HEK293T (cell line): ENCODE measurements at regions not wholly inside any gene's neighbourhood (a gene's known extent, or its start where the extent isn't known, plus 50 kb on each side); places are given as distances from the start of the nearest gene placed in this dataset.

Experiments used
- CTCF ChIA-PET: fragments of 350-600 bp; formaldehyde crosslinking; extraction: SDS; loops from one replicate; lab custom pipeline; 2021; ENCODE audit warnings: antibody characterized with exemption, inconsistent platforms; lab: Yijun Ruan, JAX
- POLR2A ChIA-PET: fragments of 350-600 bp; formaldehyde crosslinking; extraction: SDS; loops from one replicate; lab custom pipeline; 2020; ENCODE audit warnings: antibody characterized with exemption, inconsistent platforms; lab: Yijun Ruan, JAX
- DNase-seq: peaks from one replicate; pipeline ENCODE4 v3.0.0; 2012; ENCODE audit warnings: mixed read lengths; ENCODE audit errors: extremely low spot score
- ARNT ChIP-seq: fragments of 450-650 bp; IDR thresholded peaks from 2 replicates; pipeline ENCODE4 v1.6.1; 2017; ENCODE audit warnings: mild to moderate bottlenecking
- BHLHE40 ChIP-seq: fragments of 450-650 bp; IDR thresholded peaks from 2 replicates; pipeline ENCODE4 v1.6.1; 2016; ENCODE audit warnings: mild to moderate bottlenecking, moderate library complexity, borderline replicate concordance
- CTBP1 ChIP-seq: fragments of 450-650 bp; IDR thresholded peaks from 2 replicates; pipeline ENCODE4 v1.6.1; 2016; ENCODE audit warnings: borderline replicate concordance
- ELF4 ChIP-seq: fragments of 450-650 bp; IDR thresholded peaks from 2 replicates; pipeline ENCODE4 v1.6.1; 2017; ENCODE audit warnings: antibody characterized with exemption
- FOXA1 ChIP-seq: fragments of 450-650 bp; IDR thresholded peaks from 2 replicates; pipeline ENCODE4 v1.6.1; 2016; ENCODE audit warnings: mild to moderate bottlenecking
- FOXK2 ChIP-seq: fragments of 450-650 bp; IDR thresholded peaks from 2 replicates; pipeline ENCODE4 v1.6.1; 2016; ENCODE audit warnings: mild to moderate bottlenecking
- FOXM1 ChIP-seq: fragments of 450-650 bp; IDR thresholded peaks from 2 replicates; pipeline ENCODE4 v1.6.1; 2017; ENCODE audit warnings: mild to moderate bottlenecking, borderline replicate concordance
- HDGF ChIP-seq: fragments of 450-650 bp; IDR thresholded peaks from 2 replicates; pipeline ENCODE4 v1.6.1; 2017; ENCODE audit warnings: antibody characterized with exemption, borderline replicate concordance
- L3MBTL2 ChIP-seq: fragments of 450-650 bp; conservative IDR thresholded peaks from 2 replicates; pipeline ENCODE4 v1.6.1; 2016; ENCODE audit warnings: mild to moderate bottlenecking
- LEF1 ChIP-seq: fragments of 450-650 bp; IDR thresholded peaks from 2 replicates; pipeline ENCODE4 v1.6.1; 2017; ENCODE audit warnings: mild to moderate bottlenecking, borderline replicate concordance
- NFRKB ChIP-seq: fragments of 450-650 bp; IDR thresholded peaks from 2 replicates; pipeline ENCODE4 v1.6.1; 2016; ENCODE audit warnings: mild to moderate bottlenecking, moderate library complexity
- SP1 ChIP-seq: fragments of 450-650 bp; IDR thresholded peaks from 2 replicates; pipeline ENCODE4 v1.6.1; 2017
- SUZ12 ChIP-seq: fragments of 450-650 bp; IDR thresholded peaks from 2 replicates; pipeline ENCODE4 v1.6.1; 2016; ENCODE audit warnings: mild to moderate bottlenecking
- TARDBP ChIP-seq: fragments of 450-650 bp; IDR thresholded peaks from 2 replicates; pipeline ENCODE4 v1.6.1; 2016
- ZNF384 ChIP-seq: fragments of 450-650 bp; IDR thresholded peaks from 2 replicates; pipeline ENCODE4 v1.6.1; 2016
- TF ChIP-seq, protein P1 (sequence below): fragments of 450-650 bp; IDR thresholded peaks from 2 replicates; pipeline ENCODE4 v1.6.1; 2016

DNA sequence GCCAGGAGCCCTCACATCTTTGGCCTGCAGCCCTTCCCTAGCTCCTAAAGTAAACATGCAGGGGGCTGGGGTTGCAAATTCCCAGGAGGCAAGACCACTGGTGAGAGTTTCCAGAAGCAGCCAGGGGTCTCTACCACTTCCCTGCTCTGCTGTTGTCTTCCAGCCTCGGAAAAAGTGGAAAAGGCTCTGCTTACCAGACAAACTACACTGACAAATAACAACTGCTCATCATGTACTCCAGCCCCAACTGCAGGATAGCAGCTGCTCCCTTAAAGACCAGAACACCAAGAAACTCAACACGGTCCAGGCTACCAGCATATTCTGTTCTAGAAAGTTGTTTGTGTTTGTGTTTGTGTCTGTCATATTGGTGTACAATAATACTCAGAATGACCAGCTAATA, 187.5 kb upstream of the MARCKS start:
- ChIA-PET CTCF (no interaction called here), POLR2A (interaction anchor here (1.1 kb wide), 1 partner anchor 9 kb away, joined by 3 read pairs; no protein-coding TSS in a partner anchor)
- DNase-seq: no peak
- no peak for TF ChIP-seq TARDBP
- TF ChIP-seq SP1: no peak
- TF ChIP-seq FOXM1: no peak
- TF ChIP-seq CTBP1: no peak
- no peak for TF ChIP-seq ARNT
- no peak for TF ChIP-seq L3MBTL2
- TF ChIP-seq, protein P1, sequence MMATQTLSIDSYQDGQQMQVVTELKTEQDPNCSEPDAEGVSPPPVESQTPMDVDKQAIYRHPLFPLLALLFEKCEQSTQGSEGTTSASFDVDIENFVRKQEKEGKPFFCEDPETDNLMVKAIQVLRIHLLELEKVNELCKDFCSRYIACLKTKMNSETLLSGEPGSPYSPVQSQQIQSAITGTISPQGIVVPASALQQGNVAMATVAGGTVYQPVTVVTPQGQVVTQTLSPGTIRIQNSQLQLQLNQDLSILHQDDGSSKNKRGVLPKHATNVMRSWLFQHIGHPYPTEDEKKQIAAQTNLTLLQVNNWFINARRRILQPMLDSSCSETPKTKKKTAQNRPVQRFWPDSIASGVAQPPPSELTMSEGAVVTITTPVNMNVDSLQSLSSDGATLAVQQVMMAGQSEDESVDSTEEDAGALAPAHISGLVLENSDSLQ: no peak
- TF ChIP-seq ELF4: no peak
- no peak for TF ChIP-seq ZNF384
- no peak for TF ChIP-seq BHLHE40
- no peak for TF ChIP-seq HDGF
- no peak for TF ChIP-seq SUZ12
- TF ChIP-seq FOXA1: no peak
- no peak for TF ChIP-seq FOXK2

DNA sequence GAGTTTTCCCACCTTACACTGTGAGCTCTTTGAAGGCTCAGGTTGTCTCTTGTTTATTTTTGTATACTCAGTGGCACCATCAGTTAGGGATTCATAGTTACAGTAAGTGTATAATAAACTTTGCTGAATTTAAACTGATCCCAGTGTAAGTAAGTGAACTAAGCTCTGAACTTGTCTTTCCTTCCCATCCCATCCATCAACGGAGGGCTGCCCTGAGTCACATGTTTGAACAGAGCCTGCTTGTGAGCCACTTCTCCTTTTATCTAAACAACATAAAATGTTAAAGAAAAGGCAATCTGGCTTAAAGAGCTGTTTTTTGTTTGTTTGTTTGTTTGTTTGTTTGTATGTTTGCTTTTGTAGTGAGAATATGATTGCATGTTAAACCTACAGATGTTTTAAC, 185.7 kb upstream of the MARCKS start:
- ChIA-PET CTCF (interaction anchor here (0.8 to 1.5 kb wide), 3 partner anchors 13 to 208 kb away, joined by 3 to 4 read pairs (median 3); no protein-coding TSS in a partner anchor), POLR2A (no interaction called here)
- no peak for TF ChIP-seq HDGF
- no peak for TF ChIP-seq FOXM1
- no peak for TF ChIP-seq LEF1
- TF ChIP-seq ELF4: no peak
- no peak for TF ChIP-seq ZNF384
- no peak for TF ChIP-seq SUZ12
- no peak for TF ChIP-seq TARDBP
- TF ChIP-seq FOXA1: no peak
- TF ChIP-seq NFRKB: no peak
- TF ChIP-seq ARNT: no peak

GRCh38 chr6:113672491-113673149, 184.5 kb upstream of the MARCKS start:
- DNase-seq: no peak
- no peak for TF ChIP-seq L3MBTL2
- TF ChIP-seq TARDBP: no peak
- TF ChIP-seq LEF1: no peak
- TF ChIP-seq BHLHE40: no peak
- TF ChIP-seq FOXK2: no peak
- TF ChIP-seq ARNT: no peak
- no peak for TF ChIP-seq NFRKB
- TF ChIP-seq SP1: no peak
- TF ChIP-seq, protein P1: no peak
- TF ChIP-seq ELF4: no peak
- no peak for TF ChIP-seq FOXM1
- TF ChIP-seq SUZ12: no peak
- POLR2A ChIA-PET: interaction anchor here (0.5 kb wide), 1 partner anchor 167 kb away, joined by 3 read pairs; no protein-coding TSS in a partner anchor
- CTCF ChIA-PET: interaction anchor here (1.5 kb wide), 1 partner anchor 207 kb away, joined by 4 read pairs; no protein-coding TSS in a partner anchor

More for the DNA sequence above, 185.7 kb upstream of the MARCKS start:
- DNase-seq: no peak

GRCh38 chr6:113674075-113674474, 183.1 kb upstream of the MARCKS start:
- CTCF ChIA-PET: no interaction called here
- TF ChIP-seq NFRKB: no peak
- TF ChIP-seq CTBP1: no peak
- no peak for TF ChIP-seq FOXM1
- TF ChIP-seq L3MBTL2: no peak
- TF ChIP-seq FOXA1: no peak
- DNase-seq: no peak
- POLR2A ChIA-PET: interaction anchor here (1.3 kb wide), 1 partner anchor 28 kb away, joined by 3 read pairs; no protein-coding TSS in a partner anchor

DNA sequence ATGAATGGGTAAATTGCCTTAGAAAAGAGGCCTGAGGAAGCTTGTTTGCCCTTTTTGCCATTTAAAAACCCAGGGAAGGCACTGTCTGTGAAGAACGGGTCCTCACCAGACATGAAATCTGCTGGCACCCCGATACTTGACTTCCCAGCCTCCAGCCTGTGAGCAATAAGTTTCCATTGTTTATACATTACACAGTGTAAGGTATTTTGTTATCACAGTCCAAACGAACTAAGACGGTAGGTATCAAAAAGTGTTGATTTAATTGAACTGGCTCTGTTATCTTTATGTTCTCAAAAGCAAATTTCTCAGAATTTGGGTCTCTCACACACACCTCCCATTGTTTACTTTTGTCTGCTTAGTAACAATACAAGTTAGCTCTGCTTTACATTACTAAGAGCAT, 181.1 kb upstream of the MARCKS start:
- TF ChIP-seq CTBP1 (no peak), NFRKB (no peak), SUZ12 (no peak), FOXA1 (no peak), ELF4 (no peak), BHLHE40 (no peak), HDGF (no peak), FOXK2 (no peak), ARNT (no peak)
- TF ChIP-seq, protein P1: no peak
- POLR2A ChIA-PET: no interaction called here
- CTCF ChIA-PET: no interaction called here
- DNase-seq: no peak

GRCh38 chr6:113676968-113677367, 180.2 kb upstream of the MARCKS start:
- no peak for DNase-seq
- ChIA-PET POLR2A (no interaction called here), CTCF (no interaction called here)
- TF ChIP-seq CTBP1 (no peak), SUZ12 (no peak)
